AG08395 (cell line): ENCODE measurements at regions not wholly inside any gene's neighbourhood (a gene's known extent, or its start where the extent isn't known, plus 50 kb on each side); places are given as distances from the start of the nearest gene placed in this dataset.

Source experiments
- DNase-seq: peaks from one replicate; pipeline ENCODE4 v3.0.0; 2012; ENCODE audit warnings: mixed read lengths, low spot score

DNA sequence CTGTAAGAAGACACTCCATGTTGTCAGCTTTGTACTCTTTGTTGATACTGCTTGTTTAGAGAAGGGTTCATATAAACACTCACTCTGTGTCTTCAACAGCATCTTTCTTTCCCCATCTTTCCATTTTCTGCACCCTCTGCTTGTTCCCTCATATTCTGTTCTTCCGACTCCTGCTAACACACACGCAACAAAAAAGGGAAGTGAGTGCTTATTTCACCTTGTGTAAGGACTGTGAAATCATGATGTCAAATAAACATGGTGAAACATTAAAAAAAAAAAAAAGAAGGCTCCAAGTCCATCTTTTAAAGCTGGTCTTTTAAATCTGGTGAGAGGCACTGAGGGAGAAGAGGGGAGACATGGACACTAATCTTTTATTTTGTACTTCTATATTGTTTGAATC, 145.4 kb downstream of the RPAP3 start:
- DNase-seq, result no peak

DNA sequence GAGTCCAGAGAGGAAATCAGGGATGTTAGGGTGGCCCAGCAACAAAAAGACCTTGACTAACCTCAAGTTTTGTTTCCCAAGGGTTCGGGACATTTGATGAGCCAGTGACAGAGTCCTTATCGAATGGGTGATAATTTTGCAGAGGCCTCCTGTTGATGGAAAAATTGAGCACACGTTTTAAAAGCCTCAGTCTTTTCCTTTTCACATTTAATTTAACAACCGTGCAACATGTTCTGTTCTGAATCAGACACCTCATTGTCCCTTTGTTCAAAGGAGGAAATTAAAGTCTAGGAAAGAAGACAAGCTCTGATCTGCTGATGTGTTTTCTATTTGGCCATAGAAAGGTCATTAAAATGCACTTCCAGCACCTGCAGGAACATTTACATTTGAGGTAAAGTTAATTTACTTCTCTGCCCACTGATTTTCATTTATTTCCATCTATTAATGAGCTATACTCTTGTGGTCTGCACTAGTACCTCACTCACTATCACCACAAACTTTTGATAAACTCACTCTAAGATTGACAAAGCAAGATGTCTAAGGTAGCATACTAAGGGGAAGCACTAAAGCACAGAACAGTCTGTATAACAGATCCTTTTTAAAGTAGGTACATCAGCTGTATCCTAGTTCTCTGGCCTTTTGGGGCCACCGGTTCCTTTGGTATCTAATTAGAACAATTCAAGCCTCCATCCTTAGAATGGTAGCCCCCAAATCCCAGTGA, 147.0 kb downstream of the RPAP3 start:
- no peak for DNase-seq

DNA sequence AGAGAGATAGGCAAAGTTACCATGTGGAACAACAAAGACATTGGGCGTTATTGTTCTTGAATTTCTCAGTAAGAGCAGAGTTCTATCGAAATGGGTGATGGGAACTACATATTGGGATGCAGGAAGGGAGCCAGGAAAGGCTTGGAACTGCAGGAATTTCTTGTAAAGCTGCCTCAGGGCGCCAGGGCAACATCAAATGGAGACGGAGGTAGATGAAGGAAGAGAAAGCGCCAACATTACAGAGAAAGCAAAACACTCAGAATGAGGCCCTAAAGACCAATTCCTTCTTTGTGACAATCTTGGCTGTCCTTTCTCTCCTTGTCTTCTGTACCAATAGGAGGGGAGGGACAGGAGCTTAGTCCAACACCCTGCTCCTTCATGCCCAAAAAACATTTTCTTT, 148.4 kb downstream of the RPAP3 start:
- no peak for DNase-seq

DNA sequence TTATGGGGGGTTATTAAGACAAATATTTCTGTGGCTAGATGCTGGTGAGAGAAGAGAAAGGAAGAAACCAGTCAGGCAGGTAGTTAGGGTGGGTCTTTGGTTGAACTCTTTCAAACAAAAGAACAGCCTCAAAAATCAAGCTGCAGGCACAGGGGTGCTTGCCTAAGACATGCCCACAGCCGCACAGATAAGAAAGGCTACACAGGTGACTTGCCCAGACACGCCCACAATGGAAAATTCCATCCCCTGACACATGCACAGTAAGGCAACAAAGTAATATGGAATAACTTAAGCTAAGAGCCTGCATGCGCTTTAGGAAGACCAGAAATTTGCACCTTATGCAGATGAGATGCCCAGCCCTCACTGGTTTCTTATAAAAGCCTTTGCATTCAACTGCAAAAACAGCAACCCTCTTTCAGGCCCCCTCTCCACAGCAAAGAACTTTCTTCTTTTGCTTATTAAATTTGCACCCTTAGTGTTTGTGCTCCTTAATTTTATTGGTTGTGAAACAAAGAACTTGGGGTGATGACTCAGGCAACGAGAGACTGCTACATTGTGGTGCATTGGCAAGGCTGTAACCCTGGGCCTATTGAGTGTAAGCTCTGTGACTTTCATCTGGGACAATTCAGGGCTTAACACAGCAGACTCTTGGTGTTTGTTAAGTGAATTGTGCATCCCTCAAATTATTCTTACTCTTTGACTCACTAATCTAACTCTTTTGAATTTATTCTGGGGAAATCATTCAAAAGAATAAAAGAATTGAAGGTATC, 149.4 kb downstream of the RPAP3 start:
- no peak for DNase-seq

DNA sequence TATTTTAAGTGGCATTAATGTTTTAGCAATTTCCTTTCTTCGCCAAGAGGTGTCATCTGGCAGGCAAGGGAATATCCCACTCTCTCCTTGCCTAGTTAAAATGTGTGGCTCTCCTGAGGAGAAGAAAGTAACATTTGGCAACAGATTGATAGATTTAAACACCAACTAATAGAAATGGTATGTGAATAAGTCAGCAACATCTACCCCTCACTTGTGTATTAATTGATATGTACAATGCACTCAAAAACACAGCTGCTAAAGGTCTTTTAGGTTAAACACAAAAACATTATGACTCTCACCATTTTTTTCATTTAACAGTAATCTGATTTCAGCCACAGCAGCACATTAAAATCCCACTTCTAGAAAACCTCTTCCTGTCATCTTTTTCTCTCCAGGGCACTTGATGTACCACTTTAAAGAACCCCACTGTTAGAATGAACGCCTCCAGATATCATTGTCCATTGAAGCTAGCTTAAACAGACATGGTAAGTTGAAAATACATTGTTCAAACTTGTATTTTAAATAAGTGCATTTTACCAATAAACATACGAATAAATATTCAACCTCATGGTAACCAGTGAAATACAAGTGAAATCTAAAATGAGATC, 151.7 kb downstream of the RPAP3 start:
- no peak for DNase-seq

DNA sequence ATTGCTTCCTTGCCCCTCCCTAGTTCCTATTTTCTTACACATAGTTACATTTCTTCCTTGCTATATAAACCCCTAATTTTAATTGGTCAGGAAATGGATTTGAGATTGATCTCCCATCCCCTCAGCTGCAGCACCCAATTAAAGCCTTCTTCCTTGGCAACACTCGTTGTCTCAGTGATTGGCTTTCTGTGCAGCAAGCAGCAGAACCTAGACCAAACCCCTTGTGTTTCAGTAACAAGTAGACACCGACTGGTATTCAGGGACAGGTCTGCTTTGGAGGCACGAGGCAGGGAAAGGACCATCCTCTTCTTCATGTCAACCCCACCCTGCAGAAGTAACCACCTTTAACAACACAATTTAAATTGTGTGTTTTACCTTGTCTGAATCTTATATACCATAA, 152.6 kb downstream of the RPAP3 start:
- no peak for DNase-seq

DNA sequence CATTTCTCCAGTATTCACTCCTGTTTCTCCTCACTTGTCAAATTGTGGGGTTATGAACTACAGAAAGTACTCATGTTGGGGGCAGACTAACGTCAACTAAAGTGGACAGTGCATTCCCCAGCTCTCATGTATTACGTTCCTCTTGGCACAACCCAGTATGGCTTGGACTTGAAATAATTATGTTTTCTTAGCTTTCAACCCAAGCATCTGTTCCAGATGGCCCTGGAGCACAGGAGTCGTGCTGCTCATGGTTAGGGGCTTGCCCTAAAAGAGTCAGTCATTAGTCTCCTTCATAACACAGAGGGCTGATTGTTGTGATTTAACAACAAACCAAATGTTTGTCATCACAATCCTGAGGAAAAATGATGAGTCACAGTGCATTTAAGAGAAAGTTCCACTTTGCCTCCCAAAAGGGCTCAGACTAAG, 154.4 kb downstream of the RPAP3 start:
- peak; percentile 56 for DNase-seq

DNA sequence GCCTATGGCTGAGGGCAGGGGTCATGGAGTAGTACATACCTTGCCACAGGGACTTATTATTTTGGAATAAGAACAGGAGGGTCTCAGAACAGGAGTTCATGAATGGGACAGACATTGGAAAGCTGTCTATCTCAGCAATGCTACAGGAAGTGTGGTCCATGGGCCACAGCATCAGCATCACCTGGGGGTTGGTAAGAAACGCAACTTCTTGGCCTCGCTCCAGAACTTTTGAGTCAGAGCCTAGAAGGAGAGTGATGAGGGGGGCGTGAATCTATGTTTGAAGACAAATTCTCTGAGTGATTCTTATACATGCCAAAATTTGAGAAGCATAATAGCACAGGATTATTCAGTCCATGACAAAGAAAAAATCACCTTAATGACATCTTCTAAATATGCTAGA, 156.6 kb downstream of the RPAP3 start:
- DNase-seq, result no peak

DNA sequence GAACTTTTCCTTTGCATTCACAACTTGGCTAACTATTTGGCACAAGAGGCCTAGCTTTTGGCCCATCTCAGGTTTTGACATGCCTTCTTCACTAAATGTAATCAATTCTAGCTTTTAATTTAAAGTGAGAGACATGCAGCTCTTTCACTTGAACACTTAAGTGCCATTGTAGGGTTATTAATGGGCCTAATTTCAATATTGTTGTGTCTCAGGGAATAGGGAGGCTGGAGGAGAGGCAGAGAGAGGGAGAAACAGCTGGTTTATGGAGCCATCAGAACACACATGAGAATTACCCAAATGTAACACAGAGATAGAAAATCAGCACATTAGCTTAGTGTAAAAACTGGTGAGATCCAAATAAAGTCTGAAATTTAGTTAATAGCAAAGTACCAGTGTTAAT, 157.4 kb downstream of the RPAP3 start:
- no peak for DNase-seq

DNA sequence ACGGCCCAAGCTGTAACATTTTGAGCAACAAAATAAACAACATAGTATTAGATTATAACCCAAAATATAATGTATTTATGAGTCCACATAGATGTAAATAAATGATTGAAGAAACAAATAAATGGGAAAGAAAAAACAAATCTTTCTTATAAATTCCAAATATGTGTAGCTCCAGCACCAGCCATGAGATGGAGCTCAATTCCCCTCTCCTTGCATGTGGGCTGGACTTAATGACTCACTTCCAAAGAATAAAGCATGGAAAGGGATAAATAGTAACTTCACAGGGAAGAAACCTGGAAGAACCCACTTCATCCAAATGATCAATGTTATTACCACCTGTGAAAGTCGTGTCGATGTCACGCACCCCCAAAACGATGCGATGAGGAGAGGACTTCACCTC, 158.8 kb downstream of the RPAP3 start:
- DNase-seq, result peak; percentile 67

DNA sequence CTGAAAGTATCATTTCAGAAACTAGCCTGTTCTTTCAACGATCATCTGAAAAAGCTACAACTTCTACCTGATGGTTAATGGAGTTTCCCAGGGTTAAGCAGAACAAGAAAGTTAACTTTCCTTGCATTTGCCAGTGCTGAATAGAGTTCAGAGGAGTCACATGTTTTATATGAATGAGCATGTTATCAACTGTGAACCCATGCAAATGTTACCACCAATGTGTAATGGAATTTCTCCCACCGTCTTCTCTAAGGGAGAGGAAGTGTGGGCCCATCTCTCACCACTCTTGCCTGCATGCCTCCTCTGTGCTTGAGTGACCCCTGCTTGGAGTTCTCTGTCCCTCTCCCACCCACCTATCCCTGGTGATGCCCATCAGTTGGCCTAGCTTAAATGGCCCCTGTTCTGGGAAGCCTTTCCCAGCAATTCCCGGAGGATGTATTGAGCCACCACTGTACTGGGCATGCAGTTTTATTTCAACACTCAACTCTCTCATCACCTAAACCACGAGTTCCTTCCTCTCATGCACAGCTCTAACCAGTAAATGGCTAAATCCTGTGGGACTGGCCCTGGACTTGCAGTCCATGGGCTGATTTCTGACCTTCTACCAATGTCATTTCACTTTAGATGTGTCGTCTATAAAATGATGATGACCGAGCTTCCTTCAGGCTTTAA, 159.8 kb downstream of the RPAP3 start:
- DNase-seq, result no peak

DNA sequence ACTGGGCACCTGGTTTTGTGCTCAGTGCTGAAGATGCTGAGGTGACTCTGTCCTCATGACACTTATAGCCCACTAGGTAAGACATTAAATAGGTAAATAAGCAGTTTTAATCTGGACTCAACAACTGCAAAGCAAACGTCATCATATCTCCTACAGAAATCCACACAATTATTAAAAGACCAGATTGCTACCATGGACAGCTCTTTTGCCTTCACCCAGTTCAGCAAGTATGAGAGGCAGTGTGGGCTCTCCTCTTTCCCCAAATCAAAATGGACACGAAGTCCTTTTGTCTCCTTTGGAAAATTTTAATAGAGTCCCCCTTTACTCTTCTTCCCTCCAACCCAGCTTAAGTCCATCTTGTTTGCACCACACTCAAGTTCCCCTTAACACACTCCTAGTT, 171.1 kb downstream of the RPAP3 start:
- DNase-seq, result peak; percentile 24

DNA sequence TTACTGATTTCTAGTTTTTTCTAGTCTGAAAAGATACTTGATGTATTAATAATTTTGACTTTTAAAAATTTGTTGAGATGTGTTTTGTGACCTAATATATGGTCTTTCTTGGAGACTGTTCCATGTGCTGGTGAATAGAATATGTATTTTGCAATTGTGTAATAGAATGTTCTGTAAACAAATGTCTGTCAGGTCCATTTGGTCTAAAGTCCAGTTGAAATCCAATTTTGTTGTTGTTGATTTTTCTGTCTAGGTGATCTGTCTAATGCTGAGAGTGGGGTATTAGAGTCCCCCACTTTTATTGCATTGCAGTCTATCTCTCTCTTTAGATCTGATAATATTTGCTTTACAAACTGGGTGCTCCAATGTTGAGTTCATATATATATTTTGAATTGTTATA, 175.8 kb downstream of the RPAP3 start:
- no peak for DNase-seq

DNA sequence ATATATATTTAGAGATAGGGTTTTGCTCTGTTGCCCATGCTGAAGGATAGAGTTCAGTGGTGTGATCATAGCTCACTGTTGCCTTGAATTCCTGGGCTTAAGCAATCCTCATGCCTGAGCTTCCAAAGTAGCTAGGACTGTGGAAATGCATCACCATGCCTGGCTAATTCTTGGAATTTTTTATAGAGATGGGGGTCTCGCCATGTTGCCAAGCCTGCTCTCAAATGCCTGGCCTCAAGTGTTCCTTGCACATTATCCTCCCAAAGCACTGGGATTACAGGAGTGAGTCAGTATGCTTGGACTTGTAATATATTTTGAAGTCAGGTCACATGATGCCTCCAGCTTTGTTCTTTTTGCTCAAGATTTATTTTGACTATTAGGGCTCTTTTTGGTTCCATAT, 178.0 kb downstream of the RPAP3 start:
- no peak for DNase-seq

DNA sequence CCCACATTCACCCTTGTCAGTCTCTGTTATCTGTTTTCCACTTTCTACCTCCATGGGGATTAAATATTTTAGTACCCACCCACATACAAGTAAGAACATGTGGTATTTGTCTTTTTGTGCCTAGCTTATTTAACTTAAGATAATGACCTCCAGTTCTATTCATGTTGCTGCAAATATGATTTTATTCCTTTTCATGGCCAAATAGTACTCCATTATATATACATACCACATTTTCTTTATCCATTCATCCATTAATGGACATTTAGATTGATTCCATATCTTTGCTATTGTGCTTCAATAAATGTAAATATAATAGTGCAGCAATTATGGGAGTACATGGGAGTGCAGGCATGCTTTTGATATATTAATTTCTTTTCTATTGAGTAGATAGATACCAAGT, 185.8 kb downstream of the RPAP3 start:
- DNase-seq, result no peak

DNA sequence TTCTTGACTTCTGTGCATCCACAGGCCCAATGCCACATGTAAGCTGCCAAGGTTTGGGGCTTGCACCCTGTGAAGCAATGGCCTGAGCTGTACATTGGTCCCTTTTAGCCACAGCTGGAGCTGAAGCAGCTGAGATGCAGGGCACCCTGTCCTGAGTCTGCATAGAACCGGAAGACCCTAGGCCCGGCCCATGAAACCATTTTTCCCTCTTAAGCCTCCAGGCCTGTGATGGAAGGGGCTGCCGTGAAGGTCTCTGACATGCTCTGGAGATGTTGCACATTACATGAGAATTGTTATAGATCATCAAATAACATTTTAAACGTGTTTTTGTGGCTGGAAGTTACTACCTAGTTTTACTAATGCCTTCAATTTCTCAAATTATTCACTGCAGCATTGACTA, 188.7 kb downstream of the RPAP3 start:
- no peak for DNase-seq

DNA sequence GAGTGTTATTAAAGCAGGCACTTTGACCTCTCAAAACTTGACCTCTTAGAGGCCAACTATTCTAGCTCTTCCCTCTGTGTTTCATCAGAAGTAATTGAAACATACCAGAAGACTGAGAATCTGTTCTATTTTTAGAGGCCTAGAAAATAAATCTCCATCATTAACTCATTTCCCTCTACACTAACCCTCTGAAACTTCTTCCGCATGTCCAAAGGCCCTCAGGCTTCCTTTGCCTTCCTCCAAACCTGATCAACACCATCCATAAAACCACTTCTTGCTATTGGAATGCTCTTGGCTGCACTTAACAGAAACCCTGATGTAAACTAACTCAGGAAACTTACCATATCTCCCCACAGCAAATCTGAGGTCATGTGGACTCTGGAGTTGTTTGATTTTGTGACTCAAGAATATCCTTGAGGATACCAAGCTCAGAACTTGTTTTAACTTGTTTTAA, 196.4 kb downstream of the RPAP3 start:
- DNase-seq, result peak; percentile 80

DNA sequence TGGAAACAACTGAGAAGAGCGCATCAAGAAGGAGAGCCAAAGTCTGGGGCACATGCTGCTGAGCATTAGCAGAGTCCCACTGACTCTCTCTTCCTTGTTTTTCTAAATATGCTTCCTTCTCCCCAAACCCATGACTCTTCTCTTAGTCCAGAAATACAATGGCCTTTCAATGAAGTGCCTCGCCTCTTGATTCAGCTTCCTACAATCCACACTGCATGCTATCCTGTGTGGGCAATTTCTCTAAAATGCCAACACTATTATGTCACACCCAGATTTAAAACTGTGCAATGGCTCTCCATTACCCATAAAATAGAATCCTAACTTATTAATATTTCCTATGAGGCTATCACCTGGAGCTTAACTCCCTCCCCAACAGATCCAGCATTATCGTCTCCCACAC, 198.6 kb downstream of the RPAP3 start:
- DNase-seq, result peak; percentile 15

DNA sequence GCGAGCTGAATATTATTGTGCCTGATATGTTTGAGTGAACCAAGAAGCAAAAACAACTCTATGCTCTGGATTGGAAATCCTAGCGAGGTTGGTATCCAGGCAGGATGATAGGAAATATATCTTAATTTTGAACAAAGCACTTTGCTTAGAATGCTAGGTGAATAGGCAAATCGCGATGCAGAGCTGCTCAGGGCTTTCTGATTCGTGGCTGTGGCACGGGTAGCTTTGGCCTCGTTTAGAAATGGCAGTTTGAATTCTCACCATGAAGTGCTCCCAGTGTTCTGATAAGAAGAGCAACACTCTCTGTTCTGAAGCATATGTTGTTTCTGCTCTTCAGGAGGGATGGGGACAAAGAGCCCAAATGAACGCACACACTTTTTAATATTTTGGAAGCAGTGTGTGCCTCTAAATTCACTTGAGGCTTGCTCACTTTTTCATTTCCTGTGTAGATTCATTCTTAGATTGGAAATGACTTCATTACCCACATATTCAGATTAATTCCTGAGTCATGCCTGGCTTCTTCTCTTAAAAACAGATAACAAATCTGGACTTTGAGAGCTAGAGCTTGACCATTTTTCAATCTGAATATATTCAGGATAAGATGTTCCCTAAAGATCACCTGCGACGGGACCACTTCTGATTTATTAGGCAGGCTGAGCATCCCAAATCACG, 200.9 kb downstream of the RPAP3 start:
- peak; percentile 58 for DNase-seq

DNA sequence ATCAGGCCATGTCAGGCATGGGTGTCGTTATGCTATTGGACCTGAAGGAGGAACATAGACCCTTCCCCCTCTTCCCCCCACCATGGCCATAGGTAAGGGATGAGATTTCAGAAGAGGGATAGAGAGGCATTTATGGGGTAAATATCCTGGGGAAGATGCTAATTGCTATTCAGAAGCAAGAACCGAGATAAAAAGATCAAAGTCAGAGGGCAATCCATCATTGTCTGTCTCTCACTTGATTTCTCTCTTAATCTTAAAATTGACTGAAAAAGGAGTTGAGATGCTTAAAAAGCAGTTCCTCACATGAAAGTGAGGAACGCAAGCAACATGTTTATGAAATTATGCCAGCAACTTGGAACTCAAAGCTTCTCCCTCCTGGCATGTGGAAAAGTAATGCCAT, 212.0 kb downstream of the RPAP3 start:
- DNase-seq, result no peak

DNA sequence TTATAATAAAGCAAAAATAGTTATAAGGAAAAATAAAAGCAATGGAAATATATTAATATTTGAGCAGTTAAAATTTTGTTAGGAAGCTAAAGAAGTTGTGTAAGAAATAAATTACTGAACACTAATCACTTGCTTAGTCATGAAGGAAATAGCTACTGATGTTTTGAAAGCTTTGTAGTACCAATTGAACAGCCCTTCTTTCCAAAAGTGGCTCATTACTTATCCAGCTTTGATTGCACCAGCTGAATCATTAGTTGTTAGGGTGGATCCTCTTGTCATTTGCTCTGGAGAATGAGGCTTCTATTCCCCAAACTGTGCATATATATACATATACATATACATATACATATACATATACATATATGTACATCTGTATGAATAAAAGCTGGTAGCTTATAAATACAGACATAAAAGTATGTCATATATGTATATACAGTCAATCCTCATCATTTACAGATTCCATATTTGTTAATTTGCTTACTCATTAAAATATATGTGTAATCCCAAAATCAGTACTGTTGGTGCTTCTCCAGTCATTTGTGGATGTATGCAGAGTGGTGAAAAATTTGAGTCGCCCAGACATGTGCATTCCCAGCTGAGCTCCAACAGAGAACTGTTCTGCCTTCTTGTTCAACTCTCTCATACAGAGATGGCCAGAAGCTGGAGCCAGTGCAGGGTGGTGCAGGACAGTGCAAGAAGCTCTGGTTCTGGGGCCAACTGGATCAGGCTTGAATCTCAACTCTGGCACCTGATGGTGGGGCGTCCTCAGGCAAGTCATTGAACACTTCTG, 214.1 kb downstream of the RPAP3 start:
- DNase-seq, result peak; percentile 5
